GM19372 (cell line): ENCODE measurements at regions not wholly inside any gene's neighbourhood (a gene's known extent, or its start where the extent isn't known, plus 50 kb on each side); places are given as distances from the start of the nearest gene placed in this dataset.
"Not testable (repeated sequence)": the region's sequence is repeated elsewhere in the genome, so short reads cannot be mapped to it uniquely, and the experiment has no call there.

Experiments
- ATAC-seq: cut with Tn5 transposase; IDR thresholded peaks from one replicate; pipeline ENCODE4 v1.9.1; 2021; ENCODE audit warnings: mild to moderate bottlenecking, low read depth, moderate library complexity; ENCODE audit not compliant: unreplicated experiment

GRCh38 chr4:28001698-28002097 lies 1141.1 kb downstream of the STIM2 start:
- no peak for ATAC-seq

GRCh38 chr4:28004520-28004919 lies 1143.9 kb downstream of the STIM2 start:
- ATAC-seq = no peak

- ATAC-seq = no peak
Observed at GRCh38 chr4:28006021-28006420, 1145.4 kb downstream of the STIM2 start.

- no peak for ATAC-seq
Observed at GRCh38 chr4:28007693-28008092, 1147.1 kb downstream of the STIM2 start.

- no peak for ATAC-seq
Observed at GRCh38 chr4:28009541-28009940, 1148.9 kb downstream of the STIM2 start.

- no peak for ATAC-seq
Observed at GRCh38 chr4:28010577-28011240, 1150.1 kb downstream of the STIM2 start.

GRCh38 chr4:28014469-28014868 lies 1153.8 kb downstream of the STIM2 start:
- ATAC-seq = no peak

GRCh38 chr4:28015996-28016395 lies 1155.4 kb downstream of the STIM2 start:
- ATAC-seq = no peak

- ATAC-seq = not testable (repeated sequence)
Observed at GRCh38 chr4:28038253-28038652, 1177.6 kb downstream of the STIM2 start.

- no peak for ATAC-seq
Observed at GRCh38 chr4:28062562-28062961, 1201.9 kb downstream of the STIM2 start.

- no peak for ATAC-seq
Observed at GRCh38 chr4:28073860-28074555, 1213.4 kb downstream of the STIM2 start.

- ATAC-seq = no peak
Observed at GRCh38 chr4:28075401-28075956, 1214.8 kb downstream of the STIM2 start.

- not testable (repeated sequence) for ATAC-seq
Observed at GRCh38 chr4:28077203-28077602, 1216.6 kb downstream of the STIM2 start.

GRCh38 chr4:28082686-28083390 lies 1222.2 kb downstream of the STIM2 start:
- ATAC-seq = no peak

GRCh38 chr4:28092610-28093009 lies 1232.0 kb downstream of the STIM2 start:
- no peak for ATAC-seq

GRCh38 chr4:28093071-28093470 lies 1232.4 kb downstream of the STIM2 start:
- no peak for ATAC-seq

GRCh38 chr4:28101583-28101982 lies 1240.9 kb downstream of the STIM2 start:
- no peak for ATAC-seq

GRCh38 chr4:28105271-28105859 lies 1244.7 kb downstream of the STIM2 start:
- no peak for ATAC-seq

GRCh38 chr4:28106155-28106554 lies 1245.5 kb downstream of the STIM2 start:
- no peak for ATAC-seq

- no peak for ATAC-seq
Observed at GRCh38 chr4:28109801-28110200, 1249.2 kb downstream of the STIM2 start.
